ENCODE measurements at regions not wholly inside any gene's neighbourhood (a gene's known extent, or its start where the extent isn't known, plus 50 kb on each side); places are given as distances from the start of the nearest gene placed in this dataset.

DNA sequence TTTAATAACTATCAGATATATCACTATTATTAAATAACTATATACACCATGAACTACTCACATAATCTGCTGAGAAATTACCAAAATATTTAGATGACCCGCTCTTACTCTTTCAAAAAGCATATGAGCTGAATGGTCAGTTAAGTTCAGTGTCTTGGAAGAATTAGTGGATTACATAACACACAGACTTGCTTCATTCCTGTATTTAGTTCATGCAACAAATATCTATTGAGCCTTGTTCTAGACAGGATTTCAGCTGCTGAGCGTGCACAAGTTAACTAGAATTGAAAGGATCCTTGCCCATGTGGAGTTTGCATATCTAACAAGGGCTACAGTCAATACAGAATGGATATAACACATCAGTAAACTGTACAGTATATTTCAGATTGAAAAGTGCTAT is 566.2 kb downstream of the CBLN4 start:
- Mint-ChIP-seq H3K36me3 (ENCODE audit: unreplicated experiment) (no peaks in the 10 kb centered on the region), H3K4me1 (ENCODE audit: unreplicated experiment) (no peaks in the 10 kb centered on the region), H3K27me3 (ENCODE audit: unreplicated experiment) (no peaks in the 10 kb centered on the region), H3K27ac (ENCODE audit: unreplicated experiment) (no peak overlapping the region), H3K4me3 (ENCODE audit: unreplicated experiment) (no peak overlapping the region), H3K9me3 (ENCODE audit: unreplicated experiment) (peaks cover 20% of the 10 kb centered on the region)
- TF ChIP-seq, protein P1, sequence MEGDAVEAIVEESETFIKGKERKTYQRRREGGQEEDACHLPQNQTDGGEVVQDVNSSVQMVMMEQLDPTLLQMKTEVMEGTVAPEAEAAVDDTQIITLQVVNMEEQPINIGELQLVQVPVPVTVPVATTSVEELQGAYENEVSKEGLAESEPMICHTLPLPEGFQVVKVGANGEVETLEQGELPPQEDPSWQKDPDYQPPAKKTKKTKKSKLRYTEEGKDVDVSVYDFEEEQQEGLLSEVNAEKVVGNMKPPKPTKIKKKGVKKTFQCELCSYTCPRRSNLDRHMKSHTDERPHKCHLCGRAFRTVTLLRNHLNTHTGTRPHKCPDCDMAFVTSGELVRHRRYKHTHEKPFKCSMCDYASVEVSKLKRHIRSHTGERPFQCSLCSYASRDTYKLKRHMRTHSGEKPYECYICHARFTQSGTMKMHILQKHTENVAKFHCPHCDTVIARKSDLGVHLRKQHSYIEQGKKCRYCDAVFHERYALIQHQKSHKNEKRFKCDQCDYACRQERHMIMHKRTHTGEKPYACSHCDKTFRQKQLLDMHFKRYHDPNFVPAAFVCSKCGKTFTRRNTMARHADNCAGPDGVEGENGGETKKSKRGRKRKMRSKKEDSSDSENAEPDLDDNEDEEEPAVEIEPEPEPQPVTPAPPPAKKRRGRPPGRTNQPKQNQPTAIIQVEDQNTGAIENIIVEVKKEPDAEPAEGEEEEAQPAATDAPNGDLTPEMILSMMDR (IDR thresholded peaks at IDR 0.05) = no peak
- no peak for DNase-seq (ENCODE audit: extremely low spot score, unreplicated experiment)

DNA sequence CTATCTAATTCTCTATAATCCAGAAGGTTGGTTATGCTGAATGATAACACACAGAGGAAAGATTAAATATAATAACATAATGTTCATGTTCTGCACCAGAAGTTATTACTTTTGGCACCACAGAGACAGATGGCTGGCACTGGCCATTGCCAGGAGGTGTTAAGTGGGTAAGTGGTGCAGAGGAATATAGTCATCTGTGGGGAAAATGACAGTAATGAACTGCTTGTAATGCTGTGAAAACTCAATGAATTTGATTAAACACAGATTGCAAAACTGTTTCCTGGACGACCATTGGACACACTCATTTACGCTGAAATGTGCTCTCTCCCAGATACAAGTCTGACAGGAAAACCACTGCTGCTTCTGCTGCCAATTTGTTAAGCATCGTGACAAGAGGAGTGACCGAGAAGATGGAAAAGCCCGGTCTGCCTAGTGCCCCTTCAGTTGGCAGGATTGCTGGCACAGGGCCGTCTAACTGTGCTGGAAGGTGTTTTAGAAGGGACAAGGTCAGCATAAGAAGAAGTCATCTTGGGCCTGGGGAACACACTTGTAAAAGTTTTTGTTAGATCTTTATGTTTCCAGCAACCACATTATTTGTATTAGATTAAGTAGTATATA is 567.4 kb downstream of the CBLN4 start:
- DNase-seq (ENCODE audit: extremely low spot score, unreplicated experiment) = no peak
- Mint-ChIP-seq H3K36me3 (ENCODE audit: unreplicated experiment) (no peaks in the 10 kb centered on the region), H3K9me3 (ENCODE audit: unreplicated experiment) (peaks cover 15% of the 10 kb centered on the region), H3K4me1 (ENCODE audit: unreplicated experiment) (no peaks in the 10 kb centered on the region), H3K27ac (ENCODE audit: unreplicated experiment) (no peak overlapping the region), H3K4me3 (ENCODE audit: unreplicated experiment) (no peak overlapping the region), H3K27me3 (ENCODE audit: unreplicated experiment) (no peaks in the 10 kb centered on the region)
- TF ChIP-seq, protein P1 (IDR thresholded peaks at IDR 0.05) = no peak

DNA sequence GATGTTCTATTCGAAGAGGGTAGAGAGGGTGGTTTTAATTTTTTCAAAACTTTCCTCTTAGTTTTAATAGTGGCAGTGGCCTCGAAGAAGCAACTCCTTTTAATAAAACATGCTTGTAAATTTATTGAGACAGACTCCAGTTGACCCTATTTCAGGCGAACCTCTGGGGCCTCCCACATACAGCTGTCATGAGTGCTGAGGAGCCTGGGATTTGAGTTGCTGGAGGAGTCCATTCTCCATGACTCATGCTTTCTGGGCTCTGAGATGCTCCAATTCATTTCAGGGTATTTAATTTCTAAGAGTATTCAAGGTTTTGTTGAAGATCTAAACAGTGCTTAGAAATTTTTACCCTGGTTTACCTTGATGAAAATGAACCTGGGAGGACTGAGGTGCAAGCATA is 580.4 kb downstream of the CBLN4 start:
- TF ChIP-seq, protein P1 (IDR thresholded peaks at IDR 0.05) = no peak
- no peaks in the 10 kb centered on the region for H3K4me1 Mint-ChIP-seq (ENCODE audit: unreplicated experiment)
- no peak overlapping the region for H3K4me3 Mint-ChIP-seq (ENCODE audit: unreplicated experiment)
- H3K27me3 Mint-ChIP-seq (ENCODE audit: unreplicated experiment) = no peaks in the 10 kb centered on the region
- H3K9me3 Mint-ChIP-seq (ENCODE audit: unreplicated experiment) = peaks cover 10% of the 10 kb centered on the region
- no peak for DNase-seq (ENCODE audit: extremely low spot score, unreplicated experiment)
- no peaks in the 10 kb centered on the region for H3K36me3 Mint-ChIP-seq (ENCODE audit: unreplicated experiment)
- H3K27ac Mint-ChIP-seq (ENCODE audit: unreplicated experiment) = no peak overlapping the region

DNA sequence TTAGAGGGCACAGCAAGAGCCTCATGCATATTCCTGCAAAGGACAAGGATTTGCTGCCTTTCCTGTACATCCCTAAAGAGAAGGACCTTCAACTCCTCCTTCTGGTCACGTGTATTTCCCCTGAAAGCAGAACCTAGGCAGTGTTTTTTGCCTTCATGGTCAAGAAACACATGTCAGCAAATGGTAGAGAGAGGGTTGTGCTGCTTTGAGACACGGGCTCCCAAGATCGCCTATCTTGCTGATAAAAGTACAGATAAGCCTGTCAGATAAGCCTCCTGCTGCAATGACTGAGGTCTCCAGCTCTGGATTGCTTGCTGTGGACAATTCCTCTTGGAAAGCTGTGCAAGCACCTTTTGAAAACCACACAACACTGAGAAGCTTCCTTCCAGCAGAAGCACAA is 580.8 kb downstream of the CBLN4 start:
- Mint-ChIP-seq H3K27me3 (ENCODE audit: unreplicated experiment) (no peaks in the 10 kb centered on the region), H3K9me3 (ENCODE audit: unreplicated experiment) (peaks cover 13% of the 10 kb centered on the region), H3K4me3 (ENCODE audit: unreplicated experiment) (no peak overlapping the region), H3K4me1 (ENCODE audit: unreplicated experiment) (no peaks in the 10 kb centered on the region), H3K27ac (ENCODE audit: unreplicated experiment) (no peak overlapping the region), H3K36me3 (ENCODE audit: unreplicated experiment) (no peaks in the 10 kb centered on the region)
- TF ChIP-seq, protein P1 (IDR thresholded peaks at IDR 0.05) = no peak
- DNase-seq (ENCODE audit: extremely low spot score, unreplicated experiment) = no peak

DNA sequence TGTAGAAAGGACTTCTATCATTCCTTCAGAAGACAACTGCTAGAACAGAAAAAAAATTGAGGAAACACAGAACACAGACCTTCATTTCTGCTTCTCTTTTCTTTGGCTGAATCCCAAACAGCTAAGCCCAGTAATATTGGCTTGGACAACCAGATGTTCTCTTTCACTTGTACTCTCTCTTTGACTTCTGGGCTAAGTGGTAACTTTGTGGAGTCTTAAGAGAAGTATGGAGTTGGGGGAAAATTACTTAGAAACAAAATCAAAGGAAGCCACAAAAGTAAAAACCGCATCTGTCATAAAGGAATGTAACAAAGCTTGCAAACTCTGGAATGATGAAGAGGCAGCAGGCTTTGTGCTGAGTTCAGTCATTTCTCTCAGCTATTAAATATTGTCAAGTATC is 587.5 kb downstream of the CBLN4 start:
- Mint-ChIP-seq H3K36me3 (ENCODE audit: unreplicated experiment) (no peaks in the 10 kb centered on the region), H3K27ac (ENCODE audit: unreplicated experiment) (no peak overlapping the region), H3K27me3 (ENCODE audit: unreplicated experiment) (no peaks in the 10 kb centered on the region), H3K9me3 (ENCODE audit: unreplicated experiment) (peaks cover 9% of the 10 kb centered on the region), H3K4me1 (ENCODE audit: unreplicated experiment) (no peaks in the 10 kb centered on the region), H3K4me3 (ENCODE audit: unreplicated experiment) (no peak overlapping the region)
- TF ChIP-seq, protein P1 (IDR thresholded peaks at IDR 0.05) = no peak
- DNase-seq (ENCODE audit: extremely low spot score, unreplicated experiment) = no peak
